Neutrophil (primary cell): ENCODE measurements at regions not wholly inside any gene's neighbourhood (a gene's known extent, or its start where the extent isn't known, plus 50 kb on each side); places are given as distances from the start of the nearest gene placed in this dataset.

ENCODE experiments used
- H3K27ac ChIP-seq: fragments of 200-600 bp; sonication (generic); 2 replicates; pipeline ENCODE4 v1.5.1; 2016; ENCODE audit warnings: mild to moderate bottlenecking, moderate library complexity
- H3K27me3 ChIP-seq: fragments of 200-600 bp; sonication (generic); 2 replicates; pipeline ENCODE4 v1.6.0; 2016; ENCODE audit warnings: mild to moderate bottlenecking
- H3K36me3 ChIP-seq: fragments of 200-600 bp; sonication (generic); 2 replicates; pipeline ENCODE4 v1.5.1; 2017
- H3K4me1 ChIP-seq, 2 experiments: fragments of 200-600 bp in 1 of 2; sonication (generic) in 1 of 2; 1 replicate in 1 of 2; 2 replicates in 1 of 2; pipeline versions ENCODE4 v1.5.1 to v1.6.1; 2013 to 2016; ENCODE audit warnings: low read depth in 1 of 2, low read length in 1 of 2, mild to moderate bottlenecking in 1 of 2, moderate library complexity in 1 of 2; ENCODE audit not compliant: control insufficient read depth in 1 of 2, insufficient read depth in 1 of 2
- H3K4me3 ChIP-seq, 2 experiments: fragments of 200-600 bp in 1 of 2; sonication (generic) in 1 of 2; 1 replicate in 1 of 2; 2 replicates in 1 of 2; pipeline ENCODE4 v1.5.1; 2013 to 2016; ENCODE audit warnings: low read depth in 1 of 2, low read length in 1 of 2, mild to moderate bottlenecking in 1 of 2, moderate library complexity in 1 of 2
- H3K9me3 ChIP-seq: fragments of 200-600 bp; sonication (generic); 2 replicates; pipeline ENCODE4 v1.5.1; 2016
- CTCF ChIP-seq: fragments of 200-600 bp; sonication (generic); IDR thresholded peaks from 2 replicates; pipeline ENCODE4 v1.5.1; 2016; ENCODE audit warnings: antibody characterized with exemption

GRCh38 chr6:8530785-8531435 lies 95.6 kb upstream of the SLC35B3 start:
- H3K27me3 ChIP-seq, result no peaks in the 10 kb centered on the region
- no peaks in the 10 kb centered on the region for H3K9me3 ChIP-seq
- no peak overlapping the region for H3K27ac ChIP-seq
- H3K36me3 ChIP-seq, result no peaks in the 10 kb centered on the region
- H3K4me1 ChIP-seq, result no peaks in the 10 kb centered on the region
- H3K4me3 ChIP-seq, result no peak overlapping the region
- TF ChIP-seq CTCF, result no peak

- TF ChIP-seq CTCF, result no peak
- Histone ChIP-seq H3K4me1 (no peaks in the 10 kb centered on the region), H3K9me3 (no peaks in the 10 kb centered on the region), H3K27ac (no peak overlapping the region), H3K36me3 (no peaks in the 10 kb centered on the region), H3K27me3 (no peaks in the 10 kb centered on the region), H3K4me3 (no peak overlapping the region)
These were observed 93.9 kb upstream of the SLC35B3 start for GRCh38 chr6:8529250-8529649.

- no peak for TF ChIP-seq CTCF
- no peaks in the 10 kb centered on the region for H3K36me3 ChIP-seq
- H3K27ac ChIP-seq, result no peak overlapping the region
- no peaks in the 10 kb centered on the region for H3K4me1 ChIP-seq
- no peaks in the 10 kb centered on the region for H3K27me3 ChIP-seq
- H3K9me3 ChIP-seq, result no peaks in the 10 kb centered on the region
- no peak overlapping the region for H3K4me3 ChIP-seq
These were observed 92.5 kb upstream of the SLC35B3 start for GRCh38 chr6:8527818-8528217.

- Histone ChIP-seq H3K4me3 (no peak overlapping the region), H3K36me3 (no peaks in the 10 kb centered on the region), H3K9me3 (no peaks in the 10 kb centered on the region), H3K27ac (no peak overlapping the region), H3K4me1 (no peaks in the 10 kb centered on the region), H3K27me3 (no peaks in the 10 kb centered on the region)
- TF ChIP-seq CTCF, result no peak
These were observed 91.3 kb upstream of the SLC35B3 start for GRCh38 chr6:8526624-8527023.

GRCh38 chr6:8525370-8525769 lies 90.0 kb upstream of the SLC35B3 start:
- Histone ChIP-seq H3K27me3 (no peaks in the 10 kb centered on the region), H3K4me3 (no peak overlapping the region), H3K4me1 (no peaks in the 10 kb centered on the region), H3K9me3 (no peaks in the 10 kb centered on the region), H3K27ac (no peak overlapping the region), H3K36me3 (no peaks in the 10 kb centered on the region)
- TF ChIP-seq CTCF, result no peak

- Histone ChIP-seq H3K4me3 (no peak overlapping the region), H3K36me3 (no peaks in the 10 kb centered on the region), H3K9me3 (no peaks in the 10 kb centered on the region), H3K27ac (no peak overlapping the region), H3K27me3 (no peaks in the 10 kb centered on the region), H3K4me1 (no peaks in the 10 kb centered on the region)
- TF ChIP-seq CTCF, result no peak
These were observed 77.8 kb upstream of the SLC35B3 start for GRCh38 chr6:8513174-8513573.
